ENCODE measurements at regions not wholly inside any gene's neighbourhood (a gene's known extent, or its start where the extent isn't known, plus 50 kb on each side); places are given as distances from the start of the nearest gene placed in this dataset.

DNA sequence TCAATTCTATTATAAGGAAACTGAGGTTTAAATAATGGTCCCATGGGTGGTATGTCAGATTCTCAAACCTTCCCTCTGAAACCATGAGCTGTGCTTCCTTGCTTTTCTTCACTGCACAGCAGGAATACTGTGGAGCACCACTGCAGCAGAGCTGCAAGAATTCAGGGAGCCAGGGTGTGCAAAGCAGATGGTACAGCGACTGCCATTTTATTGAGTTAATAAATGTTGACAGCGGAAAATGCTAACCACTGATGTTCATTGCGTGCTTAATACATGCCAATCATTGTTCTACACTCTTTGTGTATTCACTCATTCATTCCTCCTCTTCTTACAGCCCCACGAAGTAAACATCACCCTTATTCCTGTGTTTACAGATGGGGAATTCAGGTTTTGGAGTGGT is 152.2 kb upstream of the THSD7B start:
- TF ChIP-seq POLR2A (IDR thresholded peaks at IDR 0.05): no peak
- no peak for TF ChIP-seq CTCF (IDR thresholded peaks at IDR 0.05)
- TF ChIP-seq EP300 (IDR thresholded peaks at IDR 0.05): no peak

Measured in tibial nerve (tissue), 4 donors.